Epithelial cell of esophagus (primary cell): ENCODE measurements at regions not wholly inside any gene's neighbourhood (a gene's known extent, or its start where the extent isn't known, plus 50 kb on each side); places are given as distances from the start of the nearest gene placed in this dataset.
A peak's percentile ranks its signal among the peaks of the same experiment; 100 is the strongest.
"Not testable (repeated sequence)": the region's sequence is repeated elsewhere in the genome, so short reads cannot be mapped to it uniquely, and the experiment has no call there.

Source experiments
- DNase-seq: peaks from one replicate; pipeline ENCODE4 v3.0.0; 2010; ENCODE audit warnings: low read depth
- H3K4me3 ChIP-seq: 2 replicates; pipeline ENCODE4 v1.5.1; 2011; ENCODE audit warnings: mild to moderate bottlenecking, low read length, control low read depth
- TF ChIP-seq, protein P1 (sequence below): IDR thresholded peaks from 2 replicates; pipeline ENCODE4 v1.5.1; 2011; ENCODE audit warnings: low read depth, mild to moderate bottlenecking, low read length, control low read depth, inconsistent platforms; ENCODE audit not compliant: insufficient read depth; ENCODE audit errors: missing control alignments

DNA sequence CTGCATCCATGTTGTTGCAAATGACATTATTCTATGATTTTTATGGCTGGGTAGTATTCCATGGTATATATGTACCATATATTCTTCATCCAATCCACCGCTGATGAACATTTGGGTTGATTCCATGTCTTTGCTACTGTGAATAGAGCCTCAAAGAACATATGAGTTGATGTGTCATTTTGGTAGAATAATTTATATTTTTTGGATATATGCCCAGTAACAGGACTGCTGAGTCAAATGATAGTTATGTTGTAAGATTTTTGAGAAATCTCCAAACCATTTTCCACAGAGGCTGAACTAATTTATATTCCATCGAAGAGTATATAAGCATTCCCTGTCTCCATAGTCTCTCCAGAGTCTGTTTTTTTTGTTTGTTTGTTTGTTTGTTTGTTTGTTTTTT lies 1373.5 kb downstream of the GRIK2 start:
- TF ChIP-seq, protein P1, sequence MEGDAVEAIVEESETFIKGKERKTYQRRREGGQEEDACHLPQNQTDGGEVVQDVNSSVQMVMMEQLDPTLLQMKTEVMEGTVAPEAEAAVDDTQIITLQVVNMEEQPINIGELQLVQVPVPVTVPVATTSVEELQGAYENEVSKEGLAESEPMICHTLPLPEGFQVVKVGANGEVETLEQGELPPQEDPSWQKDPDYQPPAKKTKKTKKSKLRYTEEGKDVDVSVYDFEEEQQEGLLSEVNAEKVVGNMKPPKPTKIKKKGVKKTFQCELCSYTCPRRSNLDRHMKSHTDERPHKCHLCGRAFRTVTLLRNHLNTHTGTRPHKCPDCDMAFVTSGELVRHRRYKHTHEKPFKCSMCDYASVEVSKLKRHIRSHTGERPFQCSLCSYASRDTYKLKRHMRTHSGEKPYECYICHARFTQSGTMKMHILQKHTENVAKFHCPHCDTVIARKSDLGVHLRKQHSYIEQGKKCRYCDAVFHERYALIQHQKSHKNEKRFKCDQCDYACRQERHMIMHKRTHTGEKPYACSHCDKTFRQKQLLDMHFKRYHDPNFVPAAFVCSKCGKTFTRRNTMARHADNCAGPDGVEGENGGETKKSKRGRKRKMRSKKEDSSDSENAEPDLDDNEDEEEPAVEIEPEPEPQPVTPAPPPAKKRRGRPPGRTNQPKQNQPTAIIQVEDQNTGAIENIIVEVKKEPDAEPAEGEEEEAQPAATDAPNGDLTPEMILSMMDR, result no peak
- DNase-seq, result peak; percentile 27
- H3K4me3 ChIP-seq, result no peak overlapping the region

DNA sequence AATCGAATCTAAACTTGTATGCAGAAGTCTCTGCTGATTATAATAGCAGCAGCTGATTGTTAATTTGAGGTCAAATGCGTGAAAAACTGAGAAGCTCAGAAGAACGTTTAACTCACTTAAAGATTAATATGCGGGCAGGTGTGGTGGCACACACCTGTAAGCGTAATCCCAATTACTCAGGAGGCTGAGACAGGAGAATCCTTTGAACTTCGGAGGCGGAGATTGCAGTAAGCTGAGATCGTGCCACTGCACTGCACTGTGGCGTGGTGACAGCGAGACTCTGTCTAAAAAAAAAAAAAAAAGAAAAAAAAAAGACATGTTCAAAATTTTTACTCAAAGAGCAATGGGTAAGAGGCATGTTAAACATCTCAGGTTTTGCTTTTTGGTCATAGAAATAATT lies 1370.8 kb downstream of the GRIK2 start:
- DNase-seq, result no peak
- H3K4me3 ChIP-seq, result no peak overlapping the region
- TF ChIP-seq, protein P1, result no peak

DNA sequence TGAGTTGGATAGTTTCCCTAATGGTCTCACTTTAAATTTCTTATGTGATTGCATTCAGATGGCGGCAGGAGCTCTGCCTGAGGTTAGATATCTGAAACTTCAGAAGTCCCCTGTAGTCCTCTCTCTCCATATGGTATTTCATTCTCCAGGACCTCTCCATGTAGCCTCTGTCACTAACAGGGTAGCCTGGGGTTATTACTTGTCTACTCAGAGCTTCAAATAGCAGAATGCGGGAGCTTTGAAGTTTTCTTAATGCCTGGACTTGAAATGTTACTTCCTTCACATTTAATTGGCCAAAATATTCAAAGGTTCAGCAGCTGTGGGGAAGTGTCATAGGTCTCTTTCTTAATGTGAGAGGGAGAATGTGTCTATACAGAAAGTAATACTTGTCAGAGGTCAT lies 1370.4 kb downstream of the GRIK2 start:
- TF ChIP-seq, protein P1, result no peak

DNA sequence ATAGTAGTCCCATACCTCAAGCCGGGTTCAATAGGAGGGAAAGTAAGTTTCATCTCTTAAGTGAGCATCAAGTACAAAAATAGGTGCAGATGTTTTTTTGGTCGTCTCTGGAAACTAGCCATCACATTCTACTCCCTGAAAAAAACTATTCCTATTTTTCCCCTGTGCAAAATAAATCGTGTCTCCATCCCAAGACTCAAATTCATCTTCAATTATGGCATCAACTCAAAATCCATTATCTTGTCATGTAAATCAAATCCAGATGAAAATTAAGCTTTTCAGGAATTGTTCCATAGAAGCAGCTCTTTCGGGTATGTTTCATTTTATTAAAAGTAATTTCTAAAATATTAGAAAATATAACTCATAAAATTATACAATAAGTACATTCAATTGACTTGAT lies 1368.4 kb downstream of the GRIK2 start:
- TF ChIP-seq, protein P1, result no peak
- no peak for DNase-seq
- H3K4me3 ChIP-seq, result no peak overlapping the region

More for the DNA sequence above, 1370.4 kb downstream of the GRIK2 start:
- H3K4me3 ChIP-seq, result no peak overlapping the region
- no peak for DNase-seq

DNA sequence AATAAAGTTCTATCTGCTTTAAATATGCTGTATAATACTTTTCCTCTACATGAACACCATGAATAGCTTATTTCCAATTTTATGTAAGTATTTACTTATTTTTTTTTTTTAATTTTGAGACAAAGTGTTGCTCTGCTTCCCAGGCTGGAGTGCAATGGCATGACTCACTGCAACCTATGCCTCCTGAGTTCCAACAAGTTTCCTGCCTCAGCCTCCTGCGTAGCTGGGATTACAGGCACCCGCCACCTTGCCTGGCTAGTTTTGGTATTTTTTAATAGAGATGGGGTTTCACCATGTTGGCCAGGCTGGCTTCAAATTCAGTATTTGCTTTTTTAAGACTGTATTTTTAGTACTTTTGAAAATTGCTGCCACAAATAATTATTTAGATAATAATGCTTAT lies 1365.9 kb downstream of the GRIK2 start:
- peak; percentile 58 for DNase-seq
- H3K4me3 ChIP-seq, result no peak overlapping the region
- TF ChIP-seq, protein P1, result no peak

DNA sequence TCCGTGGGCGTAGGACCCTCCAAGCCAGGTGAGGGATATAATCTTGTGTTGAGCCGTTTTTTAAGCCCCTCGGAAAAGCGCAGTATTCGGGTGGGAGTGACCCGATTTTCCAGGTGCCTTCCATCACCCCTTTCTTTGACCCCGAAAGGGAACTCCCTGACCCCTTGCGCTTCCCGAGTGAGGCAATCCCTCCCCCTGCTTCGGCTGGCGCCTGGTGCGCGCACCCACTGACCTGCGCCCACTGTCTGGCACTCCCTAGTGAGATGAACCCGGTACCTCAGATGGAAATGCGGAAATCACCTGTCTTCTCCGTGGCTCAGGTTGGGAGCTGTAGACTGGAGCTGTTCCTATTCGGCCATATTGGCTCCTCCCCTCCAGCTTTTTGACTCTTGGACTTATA lies 1365.0 kb downstream of the GRIK2 start:
- H3K4me3 ChIP-seq, DNase-seq: not testable (repeated sequence)

DNA sequence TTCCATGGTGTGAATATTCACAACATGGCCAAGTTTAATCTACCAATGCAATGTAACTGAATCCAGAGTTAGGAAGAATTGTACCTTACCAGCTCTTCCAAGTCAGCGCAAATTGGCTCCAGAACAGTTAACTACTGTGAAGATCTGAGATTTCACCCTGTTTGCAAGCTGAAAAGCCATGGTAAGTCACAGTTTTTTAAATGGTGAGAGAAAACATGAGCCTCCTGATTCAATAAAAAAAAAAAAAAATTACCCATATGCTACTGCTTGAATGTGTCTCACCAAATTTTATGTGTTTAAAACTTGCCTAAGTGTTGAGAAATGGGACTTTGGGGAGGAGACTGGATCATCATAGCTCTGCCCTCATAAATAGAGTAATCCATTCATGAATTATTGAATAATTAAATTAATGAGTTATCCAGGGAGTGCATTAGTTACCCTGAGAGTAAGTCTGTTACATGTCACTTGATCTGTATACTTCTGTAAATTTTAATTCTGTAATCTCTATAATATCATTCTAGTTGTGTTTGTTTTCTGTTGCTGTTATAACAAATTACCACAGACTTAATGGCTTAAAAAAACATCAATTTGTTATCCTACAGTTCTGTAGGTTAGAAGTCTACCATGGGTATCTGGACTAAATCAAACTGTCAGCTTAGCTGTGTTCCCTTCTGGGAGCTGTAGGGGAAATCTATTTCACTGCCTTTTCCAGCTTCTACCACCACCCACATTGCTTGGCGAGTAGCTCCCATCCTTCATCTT lies 1355.9 kb downstream of the GRIK2 start:
- DNase-seq, result no peak
- TF ChIP-seq, protein P1, result no peak
- H3K4me3 ChIP-seq, result no peak overlapping the region

DNA sequence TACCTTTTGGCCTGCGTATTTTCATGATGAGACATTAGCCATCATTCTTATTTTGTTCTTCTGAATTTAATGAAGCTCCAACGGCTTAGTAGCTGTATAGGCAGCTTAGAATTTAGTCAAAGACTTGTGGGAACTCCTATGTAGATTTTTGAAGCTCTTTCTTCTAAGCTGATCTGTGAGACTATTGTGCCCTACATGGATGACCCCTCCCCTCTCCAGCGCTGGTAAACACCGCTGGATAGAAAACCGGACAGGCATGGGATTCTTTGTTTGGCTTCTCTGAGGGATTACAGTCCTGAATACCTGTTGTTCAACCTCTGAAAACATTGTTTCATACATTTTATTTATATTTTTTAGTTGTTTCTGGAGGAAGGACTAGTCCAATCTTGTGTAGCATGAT lies 1353.4 kb downstream of the GRIK2 start:
- TF ChIP-seq, protein P1, result no peak

More for the DNA sequence above, 1353.4 kb downstream of the GRIK2 start:
- no peak for DNase-seq
- H3K4me3 ChIP-seq, result no peak overlapping the region
